DND-41 (cell line): ENCODE measurements at regions not wholly inside any gene's neighbourhood (a gene's known extent, or its start where the extent isn't known, plus 50 kb on each side); places are given as distances from the start of the nearest gene placed in this dataset.

Source experiments
- ATAC-seq: fragments of 200-7000 bp; cut with Tn5 transposase; 3 replicates; pipeline ENCODE4 v1.9.1; 2021; ENCODE audit warnings: low read depth; ENCODE audit not compliant: insufficient read depth
- DNase-seq: peaks from one replicate; pipeline ENCODE4 v3.0.0-alpha.2; 2020
- H2AFZ ChIP-seq: 2 replicates; pipeline ENCODE4 v1.6.0; 2012; ENCODE audit warnings: low read depth, low read length
- H3K27ac ChIP-seq: 2 replicates; pipeline ENCODE4 v1.5.1; 2012; ENCODE audit warnings: low read length, inconsistent platforms
- H3K27me3 ChIP-seq: fragments of 200-600 bp; sonication (generic); 2 replicates; pipeline ENCODE4 v1.6.0; 2012; ENCODE audit warnings: low read length, mild to moderate bottlenecking, inconsistent platforms; ENCODE audit not compliant: insufficient read depth, poor library complexity
- H3K36me3 ChIP-seq: 2 replicates; pipeline ENCODE4 v1.5.1; 2012; ENCODE audit warnings: low read length, inconsistent platforms; ENCODE audit not compliant: insufficient read depth
- H3K4me1 ChIP-seq: 2 replicates; pipeline ENCODE4 v1.5.1; 2012; ENCODE audit warnings: mild to moderate bottlenecking, low read length; ENCODE audit not compliant: insufficient read depth
- H3K4me2 ChIP-seq: 2 replicates; pipeline ENCODE4 v1.6.0; 2012; ENCODE audit warnings: mild to moderate bottlenecking, moderate library complexity, low read length, inconsistent platforms; ENCODE audit not compliant: insufficient read depth
- H3K4me3 ChIP-seq, 2 experiments: fragments of 200-600 bp in 1 of 2; shearing (Covaris generic) in 1 of 2; 2 replicates each; pipeline ENCODE4 v1.5.1; 2012 to 2016; ENCODE audit warnings: inconsistent platforms in 2 of 2, low read length in 2 of 2, mild to moderate bottlenecking in 2 of 2, low read depth in 1 of 2, moderate library complexity in 1 of 2
- H3K79me2 ChIP-seq: 2 replicates; pipeline ENCODE4 v1.6.0; 2012; ENCODE audit warnings: low read length, inconsistent platforms; ENCODE audit not compliant: insufficient read depth
- H3K9ac ChIP-seq: 2 replicates; pipeline ENCODE4 v1.6.0; 2012; ENCODE audit warnings: low read depth, mild to moderate bottlenecking, inconsistent platforms, low read length, moderate library complexity
- H3K9me3 ChIP-seq: 2 replicates; pipeline ENCODE4 v1.5.1; 2012; ENCODE audit warnings: low read length, moderate library complexity, mild to moderate bottlenecking, inconsistent platforms; ENCODE audit not compliant: insufficient read depth, severe bottlenecking
- H4K20me1 ChIP-seq: 2 replicates; pipeline ENCODE4 v1.6.0; 2012; ENCODE audit warnings: low read length; ENCODE audit not compliant: insufficient read depth
- CTCF ChIP-seq: IDR thresholded peaks from 2 replicates; pipeline ENCODE4 v1.5.1; 2012; ENCODE audit warnings: borderline replicate concordance, low read length, moderate library complexity, mild to moderate bottlenecking; ENCODE audit not compliant: poor library complexity, severe bottlenecking; ENCODE audit errors: extremely low read depth
- EZH2 ChIP-seq: IDR thresholded peaks from 3 replicates; pipeline ENCODE4 v1.6.1; 2012; ENCODE audit warnings: borderline replicate concordance, low read depth, mild to moderate bottlenecking, moderate library complexity, low read length, inconsistent platforms; ENCODE audit not compliant: severe bottlenecking

GRCh38 chr3:150080058-150080730 lies 109.5 kb upstream of the PFN2 start:
- no peaks in the 10 kb centered on the region for H3K9me3 ChIP-seq
- no peaks in the 10 kb centered on the region for H3K4me1 ChIP-seq
- no peak for TF ChIP-seq CTCF
- TF ChIP-seq EZH2: no peak
- no peak overlapping the region for H3K4me3 ChIP-seq
- DNase-seq: no peak
- H3K27ac ChIP-seq: no peak overlapping the region
- no peak for ATAC-seq
- no peaks in the 10 kb centered on the region for H3K27me3 ChIP-seq
- no peaks in the 10 kb centered on the region for H3K79me2 ChIP-seq
- no peak overlapping the region for H3K9ac ChIP-seq
- H3K36me3 ChIP-seq: no peaks in the 10 kb centered on the region
- H4K20me1 ChIP-seq: no peaks in the 10 kb centered on the region
- no peak overlapping the region for H3K4me2 ChIP-seq
- no peak overlapping the region for H2AFZ ChIP-seq

GRCh38 chr3:150079029-150079739 lies 108.5 kb upstream of the PFN2 start:
- H3K36me3 ChIP-seq: no peaks in the 10 kb centered on the region
- no peaks in the 10 kb centered on the region for H3K27me3 ChIP-seq
- no peak overlapping the region for H2AFZ ChIP-seq
- no peak for ATAC-seq
- DNase-seq: no peak
- no peaks in the 10 kb centered on the region for H4K20me1 ChIP-seq
- no peak overlapping the region for H3K9ac ChIP-seq
- no peak overlapping the region for H3K4me3 ChIP-seq
- no peak overlapping the region for H3K27ac ChIP-seq
- H3K4me2 ChIP-seq: no peak overlapping the region
- H3K4me1 ChIP-seq: no peaks in the 10 kb centered on the region
- no peaks in the 10 kb centered on the region for H3K79me2 ChIP-seq
- no peak for TF ChIP-seq CTCF
- TF ChIP-seq EZH2: no peak
- H3K9me3 ChIP-seq: no peaks in the 10 kb centered on the region

- ATAC-seq (no peak), DNase-seq (no peak)
- H3K4me3 ChIP-seq: no peak overlapping the region
- no peak for TF ChIP-seq EZH2
- no peak for TF ChIP-seq CTCF
- H3K27ac ChIP-seq: no peak overlapping the region
- no peak overlapping the region for H3K4me2 ChIP-seq
- peaks cover 3% of the 10 kb centered on the region for H3K27me3 ChIP-seq
- no peaks in the 10 kb centered on the region for H3K79me2 ChIP-seq
- H3K9me3 ChIP-seq: no peaks in the 10 kb centered on the region
- no peaks in the 10 kb centered on the region for H3K4me1 ChIP-seq
- no peaks in the 10 kb centered on the region for H3K36me3 ChIP-seq
- H4K20me1 ChIP-seq: no peaks in the 10 kb centered on the region
- H3K9ac ChIP-seq: no peak overlapping the region
- H2AFZ ChIP-seq: no peak overlapping the region
These were observed 107.0 kb upstream of the PFN2 start for GRCh38 chr3:150077581-150078247.
